ENCODE measurements at regions not wholly inside any gene's neighbourhood (a gene's known extent, or its start where the extent isn't known, plus 50 kb on each side); places are given as distances from the start of the nearest gene placed in this dataset.

GRCh38 chr7:25998499-25998898, 153.5 kb upstream of the NFE2L3 start:
- TF ChIP-seq, protein P1, sequence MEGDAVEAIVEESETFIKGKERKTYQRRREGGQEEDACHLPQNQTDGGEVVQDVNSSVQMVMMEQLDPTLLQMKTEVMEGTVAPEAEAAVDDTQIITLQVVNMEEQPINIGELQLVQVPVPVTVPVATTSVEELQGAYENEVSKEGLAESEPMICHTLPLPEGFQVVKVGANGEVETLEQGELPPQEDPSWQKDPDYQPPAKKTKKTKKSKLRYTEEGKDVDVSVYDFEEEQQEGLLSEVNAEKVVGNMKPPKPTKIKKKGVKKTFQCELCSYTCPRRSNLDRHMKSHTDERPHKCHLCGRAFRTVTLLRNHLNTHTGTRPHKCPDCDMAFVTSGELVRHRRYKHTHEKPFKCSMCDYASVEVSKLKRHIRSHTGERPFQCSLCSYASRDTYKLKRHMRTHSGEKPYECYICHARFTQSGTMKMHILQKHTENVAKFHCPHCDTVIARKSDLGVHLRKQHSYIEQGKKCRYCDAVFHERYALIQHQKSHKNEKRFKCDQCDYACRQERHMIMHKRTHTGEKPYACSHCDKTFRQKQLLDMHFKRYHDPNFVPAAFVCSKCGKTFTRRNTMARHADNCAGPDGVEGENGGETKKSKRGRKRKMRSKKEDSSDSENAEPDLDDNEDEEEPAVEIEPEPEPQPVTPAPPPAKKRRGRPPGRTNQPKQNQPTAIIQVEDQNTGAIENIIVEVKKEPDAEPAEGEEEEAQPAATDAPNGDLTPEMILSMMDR (conservative IDR thresholded peaks at IDR 0.05 in 1 of 2, IDR thresholded peaks at IDR 0.05 in 1 of 2; ENCODE audit: low read depth in 1 of 2, low read length in 2 of 2) = no peak
- TF ChIP-seq EZH2 (IDR thresholded peaks at IDR 0.05; ENCODE audit: low read length, missing control alignments) = no peak
